ENCODE measurements at regions not wholly inside any gene's neighbourhood (a gene's known extent, or its start where the extent isn't known, plus 50 kb on each side); places are given as distances from the start of the nearest gene placed in this dataset.

- H3K9me3 Mint-ChIP-seq, result no peaks in the 10 kb centered on the region
- peaks cover 7% of the 10 kb centered on the region for H3K27me3 Mint-ChIP-seq (ENCODE audit: low read depth)
- H3K36me3 Mint-ChIP-seq (ENCODE audit: low read depth), result no peaks in the 10 kb centered on the region
- no peaks in the 10 kb centered on the region for H3K4me1 Mint-ChIP-seq (ENCODE audit: low read depth)
- no peak overlapping the region for H3K27ac Mint-ChIP-seq
- no peak overlapping the region for H3K4me3 Mint-ChIP-seq
Measured at GRCh38 chr2:65708086-65708485, 275.7 kb upstream of the SPRED2 start.

GRCh38 chr2:65706411-65706810 is 274.0 kb upstream of the SPRED2 start:
- no peaks in the 10 kb centered on the region for H3K4me1 Mint-ChIP-seq (ENCODE audit: low read depth)
- H3K9me3 Mint-ChIP-seq, result no peaks in the 10 kb centered on the region
- no peak overlapping the region for H3K27ac Mint-ChIP-seq
- H3K36me3 Mint-ChIP-seq (ENCODE audit: low read depth), result no peaks in the 10 kb centered on the region
- H3K4me3 Mint-ChIP-seq, result no peak overlapping the region
- H3K27me3 Mint-ChIP-seq (ENCODE audit: low read depth), result peaks cover 7% of the 10 kb centered on the region

GRCh38 chr2:65701191-65701590 is 268.8 kb upstream of the SPRED2 start:
- Mint-ChIP-seq H3K27ac (no peak overlapping the region), H3K4me1 (ENCODE audit: low read depth) (no peaks in the 10 kb centered on the region), H3K27me3 (ENCODE audit: low read depth) (peaks cover 7% of the 10 kb centered on the region), H3K9me3 (no peaks in the 10 kb centered on the region), H3K36me3 (ENCODE audit: low read depth) (no peaks in the 10 kb centered on the region), H3K4me3 (no peak overlapping the region)

- H3K9me3 Mint-ChIP-seq, result no peaks in the 10 kb centered on the region
Measured at GRCh38 chr2:65700720-65701119, 268.3 kb upstream of the SPRED2 start.

GRCh38 chr2:65700004-65700651 is 267.7 kb upstream of the SPRED2 start:
- no peaks in the 10 kb centered on the region for H3K9me3 Mint-ChIP-seq
- H3K27ac Mint-ChIP-seq, result no peak overlapping the region
- no peaks in the 10 kb centered on the region for H3K36me3 Mint-ChIP-seq (ENCODE audit: low read depth)
- H3K4me1 Mint-ChIP-seq (ENCODE audit: low read depth), result no peaks in the 10 kb centered on the region
- H3K4me3 Mint-ChIP-seq, result no peak overlapping the region
- H3K27me3 Mint-ChIP-seq (ENCODE audit: low read depth), result peaks cover 7% of the 10 kb centered on the region

More at GRCh38 chr2:65700720-65701119, 268.3 kb upstream of the SPRED2 start:
- Mint-ChIP-seq H3K4me3 (no peak overlapping the region), H3K27ac (no peak overlapping the region), H3K36me3 (ENCODE audit: low read depth) (no peaks in the 10 kb centered on the region), H3K4me1 (ENCODE audit: low read depth) (no peaks in the 10 kb centered on the region), H3K27me3 (ENCODE audit: low read depth) (peaks cover 7% of the 10 kb centered on the region)

GRCh38 chr2:65691816-65692215 is 259.4 kb upstream of the SPRED2 start:
- no peak overlapping the region for H3K4me3 Mint-ChIP-seq
- no peaks in the 10 kb centered on the region for H3K9me3 Mint-ChIP-seq
- no peak overlapping the region for H3K27ac Mint-ChIP-seq
- no peaks in the 10 kb centered on the region for H3K4me1 Mint-ChIP-seq (ENCODE audit: low read depth)
- no peaks in the 10 kb centered on the region for H3K36me3 Mint-ChIP-seq (ENCODE audit: low read depth)
- no peaks in the 10 kb centered on the region for H3K27me3 Mint-ChIP-seq (ENCODE audit: low read depth)

GRCh38 chr2:65688141-65688886 is 255.9 kb upstream of the SPRED2 start:
- Mint-ChIP-seq H3K27me3 (ENCODE audit: low read depth) (no peaks in the 10 kb centered on the region), H3K36me3 (ENCODE audit: low read depth) (no peaks in the 10 kb centered on the region), H3K4me3 (no peak overlapping the region), H3K9me3 (no peaks in the 10 kb centered on the region), H3K4me1 (ENCODE audit: low read depth) (no peaks in the 10 kb centered on the region), H3K27ac (no peak overlapping the region)

GRCh38 chr2:65687614-65688013 is 255.2 kb upstream of the SPRED2 start:
- Mint-ChIP-seq H3K27ac (no peak overlapping the region), H3K27me3 (ENCODE audit: low read depth) (no peaks in the 10 kb centered on the region), H3K4me3 (no peak overlapping the region), H3K36me3 (ENCODE audit: low read depth) (no peaks in the 10 kb centered on the region), H3K4me1 (ENCODE audit: low read depth) (no peaks in the 10 kb centered on the region), H3K9me3 (no peaks in the 10 kb centered on the region)

- no peak overlapping the region for H3K27ac Mint-ChIP-seq
- no peaks in the 10 kb centered on the region for H3K27me3 Mint-ChIP-seq (ENCODE audit: low read depth)
- H3K4me1 Mint-ChIP-seq (ENCODE audit: low read depth), result no peaks in the 10 kb centered on the region
- H3K36me3 Mint-ChIP-seq (ENCODE audit: low read depth), result no peaks in the 10 kb centered on the region
- H3K4me3 Mint-ChIP-seq, result no peak overlapping the region
- H3K9me3 Mint-ChIP-seq, result no peaks in the 10 kb centered on the region
Measured at GRCh38 chr2:65686928-65687521, 254.6 kb upstream of the SPRED2 start.

- no peaks in the 10 kb centered on the region for H3K4me1 Mint-ChIP-seq (ENCODE audit: low read depth)
- no peaks in the 10 kb centered on the region for H3K9me3 Mint-ChIP-seq
- H3K4me3 Mint-ChIP-seq, result no peak overlapping the region
- no peaks in the 10 kb centered on the region for H3K36me3 Mint-ChIP-seq (ENCODE audit: low read depth)
- H3K27me3 Mint-ChIP-seq (ENCODE audit: low read depth), result peaks cover 8% of the 10 kb centered on the region
- H3K27ac Mint-ChIP-seq, result no peak overlapping the region
Measured at GRCh38 chr2:65681503-65681902, 249.1 kb upstream of the SPRED2 start.

- H3K36me3 Mint-ChIP-seq (ENCODE audit: low read depth), result no peaks in the 10 kb centered on the region
- no peaks in the 10 kb centered on the region for H3K4me1 Mint-ChIP-seq (ENCODE audit: low read depth)
- H3K27me3 Mint-ChIP-seq (ENCODE audit: low read depth), result peaks cover 12% of the 10 kb centered on the region
- H3K27ac Mint-ChIP-seq, result no peak overlapping the region
- H3K9me3 Mint-ChIP-seq, result peaks cover 14% of the 10 kb centered on the region
- H3K4me3 Mint-ChIP-seq, result no peak overlapping the region
Measured at GRCh38 chr2:65678779-65679391, 246.5 kb upstream of the SPRED2 start.

GRCh38 chr2:65675350-65675749 is 243.0 kb upstream of the SPRED2 start:
- no peaks in the 10 kb centered on the region for H3K4me1 Mint-ChIP-seq (ENCODE audit: low read depth)
- no peaks in the 10 kb centered on the region for H3K36me3 Mint-ChIP-seq (ENCODE audit: low read depth)
- H3K27me3 Mint-ChIP-seq (ENCODE audit: low read depth), result peaks cover 16% of the 10 kb centered on the region
- H3K4me3 Mint-ChIP-seq, result no peak overlapping the region
- no peak overlapping the region for H3K27ac Mint-ChIP-seq
- peaks cover 14% of the 10 kb centered on the region for H3K9me3 Mint-ChIP-seq

GRCh38 chr2:65671670-65672242 is 239.4 kb upstream of the SPRED2 start:
- no peak overlapping the region for H3K4me3 Mint-ChIP-seq
- no peak overlapping the region for H3K27ac Mint-ChIP-seq
- no peaks in the 10 kb centered on the region for H3K36me3 Mint-ChIP-seq (ENCODE audit: low read depth)
- peaks cover 8% of the 10 kb centered on the region for H3K27me3 Mint-ChIP-seq (ENCODE audit: low read depth)
- H3K4me1 Mint-ChIP-seq (ENCODE audit: low read depth), result no peaks in the 10 kb centered on the region
- H3K9me3 Mint-ChIP-seq, result peaks cover 18% of the 10 kb centered on the region

- Mint-ChIP-seq H3K27me3 (ENCODE audit: low read depth) (peaks cover 8% of the 10 kb centered on the region), H3K9me3 (peaks cover 8% of the 10 kb centered on the region), H3K4me3 (no peak overlapping the region), H3K36me3 (ENCODE audit: low read depth) (no peaks in the 10 kb centered on the region), H3K4me1 (ENCODE audit: low read depth) (peaks cover 7% of the 10 kb centered on the region), H3K27ac (no peak overlapping the region)
Measured at GRCh38 chr2:65669574-65669973, 237.2 kb upstream of the SPRED2 start.
